Thyroid gland (tissue), 4 donors: ENCODE measurements at regions not wholly inside any gene's neighbourhood (a gene's known extent, or its start where the extent isn't known, plus 50 kb on each side); places are given as distances from the start of the nearest gene placed in this dataset.

ENCODE experiments used
- DNase-seq, 2 donors: peaks; one replicate each; pipeline ENCODE4 v3.0.0-alpha.2; 2019
- H3K27ac ChIP-seq, 3 donors: fragments of 200-600 bp; sonication (generic); 1 replicate in 2 of 3; 2 replicates in 1 of 3; pipeline ENCODE4 v1.5.1; 2016 to 2019; ENCODE audit warnings: mild to moderate bottlenecking in 1 of 3, moderate library complexity in 1 of 3
- H3K27me3 ChIP-seq: fragments of 200-600 bp; sonication (generic); one replicate; pipeline ENCODE4 v1.5.1; 2019
- H3K36me3 ChIP-seq, 2 donors: fragments of 200-600 bp; sonication (generic); one replicate each; pipeline ENCODE4 v1.5.1; 2016 to 2019
- H3K4me1 ChIP-seq, 2 donors: fragments of 200-600 bp; sonication (generic); one replicate each; pipeline ENCODE4 v1.5.1; 2017 to 2019
- H3K4me3 ChIP-seq, 3 donors: fragments of 200-600 bp; sonication (generic); replicated peaks in 1 of 3; 1 replicate in 2 of 3; 2 replicates in 1 of 3; pipeline ENCODE4 v1.5.1; 2016; ENCODE audit warnings: mild to moderate bottlenecking in 1 of 3
- H3K9me3 ChIP-seq: fragments of 200-600 bp; sonication (generic); one replicate; pipeline ENCODE4 v1.5.1; 2017
- CTCF ChIP-seq, 6 experiments: fragments of 200-600 bp in 3 of 6; fragments of 450-650 bp in 3 of 6; sonication (generic) in 3 of 6; IDR thresholded peaks; one replicate each; pipeline ENCODE4 v1.5.1; 2016 to 2019; ENCODE audit warnings: antibody characterized with exemption in 6 of 6, mild to moderate bottlenecking in 2 of 6, inconsistent platforms in 1 of 6, moderate library complexity in 1 of 6
- POLR2A ChIP-seq, 2 donors: fragments of 450-650 bp; IDR thresholded peaks; one replicate each; pipeline ENCODE4 v1.6.1; 2017; ENCODE audit warnings: antibody characterized with exemption in 2 of 2, mild to moderate bottlenecking in 2 of 2, moderate library complexity in 1 of 2
- WGBS, 2 donors: methylation state at CpG; one replicate each; pipeline ENCODE4 v1.1.5; 2017; 5-methylcytosine and 5-hydroxymethylcytosine counted together
- intact Hi-C: fragments of 100-400 bp; cut with DNase I; formaldehyde crosslinking; loops from one replicate; pipeline ENCODE4 v1.15.1; 2023

GRCh38 chr18:47412924-47413323 lies 161.5 kb upstream of the SKOR2 start:
- Histone ChIP-seq H3K9me3 (no peaks in the 10 kb centered on the region), H3K36me3 (no peaks in the 10 kb centered on the region), H3K4me1 (no peaks in the 10 kb centered on the region), H3K4me3 (no peak overlapping the region), H3K27ac (no peak overlapping the region), H3K27me3 (no peaks in the 10 kb centered on the region)
- 53 to 68% methylated on average over 1 of the region's 1 CpG for WGBS, 2 donors
- TF ChIP-seq POLR2A (IDR thresholded peaks at IDR 0.05) (no peak), CTCF (IDR thresholded peaks at IDR 0.05) (no peak)
- intact Hi-C loops = no loop called here
- no peak for DNase-seq

- no peaks in the 10 kb centered on the region for H3K27me3 ChIP-seq
- no peaks in the 10 kb centered on the region for H3K36me3 ChIP-seq
- intact Hi-C loops = no loop called here
- no peak overlapping the region for H3K4me3 ChIP-seq
- WGBS, 2 donors = 75 to 86% methylated on average over 1 of the region's 1 CpG
- TF ChIP-seq CTCF (IDR thresholded peaks at IDR 0.05) = no peak
- no peak for TF ChIP-seq POLR2A (IDR thresholded peaks at IDR 0.05)
- no peaks in the 10 kb centered on the region for H3K4me1 ChIP-seq
- H3K9me3 ChIP-seq = no peaks in the 10 kb centered on the region
- no peak for DNase-seq
- no peak overlapping the region for H3K27ac ChIP-seq
Observed at GRCh38 chr18:47411159-47411558, 159.7 kb upstream of the SKOR2 start.

GRCh38 chr18:47410139-47410538 lies 158.7 kb upstream of the SKOR2 start:
- no peaks in the 10 kb centered on the region for H3K9me3 ChIP-seq
- H3K27ac ChIP-seq = no peak overlapping the region
- H3K36me3 ChIP-seq = no peaks in the 10 kb centered on the region
- DNase-seq = no peak
- no peaks in the 10 kb centered on the region for H3K27me3 ChIP-seq
- no peak overlapping the region for H3K4me3 ChIP-seq
- intact Hi-C loops = no loop called here
- H3K4me1 ChIP-seq = no peaks in the 10 kb centered on the region
- TF ChIP-seq POLR2A (IDR thresholded peaks at IDR 0.05) = no peak
- TF ChIP-seq CTCF (IDR thresholded peaks at IDR 0.05) = no peak
- 67 to 96% methylated on average over 2 to 6 of the region's 6 CpGs for WGBS, 2 donors

- Histone ChIP-seq H3K36me3 (no peaks in the 10 kb centered on the region), H3K9me3 (no peaks in the 10 kb centered on the region), H3K27me3 (no peaks in the 10 kb centered on the region), H3K27ac (no peak overlapping the region), H3K4me3 (no peak overlapping the region), H3K4me1 (no peaks in the 10 kb centered on the region)
- TF ChIP-seq POLR2A (IDR thresholded peaks at IDR 0.05) (no peak), CTCF (IDR thresholded peaks at IDR 0.05) (no peak)
- DNase-seq = no peak
- intact Hi-C loops = no loop called here
- WGBS, 2 donors = 90 to 91% methylated on average over 7 of the region's 7 CpGs
Observed at GRCh38 chr18:47409519-47409918, 158.1 kb upstream of the SKOR2 start.

- intact Hi-C loops = no loop called here
- 90 to 94% methylated on average over 2 of the region's 2 CpGs for WGBS, 2 donors
- H3K27me3 ChIP-seq = no peaks in the 10 kb centered on the region
- no peak overlapping the region for H3K4me3 ChIP-seq
- TF ChIP-seq POLR2A (IDR thresholded peaks at IDR 0.05) (no peak), CTCF (IDR thresholded peaks at IDR 0.05) (no peak)
- H3K36me3 ChIP-seq = no peaks in the 10 kb centered on the region
- no peak overlapping the region for H3K27ac ChIP-seq
- H3K9me3 ChIP-seq = no peaks in the 10 kb centered on the region
- H3K4me1 ChIP-seq = no peaks in the 10 kb centered on the region
- no peak for DNase-seq
Observed at GRCh38 chr18:47407736-47408135, 156.3 kb upstream of the SKOR2 start.
